ENCODE measurements at regions not wholly inside any gene's neighbourhood (a gene's known extent, or its start where the extent isn't known, plus 50 kb on each side); places are given as distances from the start of the nearest gene placed in this dataset.

- TF ChIP-seq REST (IDR thresholded peaks at IDR 0.05; ENCODE audit: low read depth) = no peak
- TF ChIP-seq TCF12 (IDR thresholded peaks at IDR 0.05; ENCODE audit: low read depth) = peak; percentile 55; the same call in 1 of the 2 replicates
- peak; percentile 65; the same call in 1 of the 2 replicates for TF ChIP-seq TEAD4 (IDR thresholded peaks at IDR 0.05)
- no peak for TF ChIP-seq TAF1 (IDR thresholded peaks at IDR 0.05; ENCODE audit: low read depth)
- peak; percentile 68; the same call in 1 of the 2 replicates for TF ChIP-seq FOXM1 (IDR thresholded peaks at IDR 0.05; ENCODE audit: borderline replicate concordance, low read depth)
- TF ChIP-seq NFIC (IDR thresholded peaks at IDR 0.05) = no peak
- no peak for TF ChIP-seq ZBTB7A (IDR thresholded peaks at IDR 0.05; ENCODE audit: low read depth)
- TF ChIP-seq RAD21 (IDR thresholded peaks at IDR 0.05; ENCODE audit: low read depth) = peak; percentile 90
- TF ChIP-seq CEBPB (IDR thresholded peaks at IDR 0.05) = no peak
- TF ChIP-seq USF1 (IDR thresholded peaks at IDR 0.05) = no peak
- TF ChIP-seq EGR1 (IDR thresholded peaks at IDR 0.05) = no peak
- TF ChIP-seq EP300 (IDR thresholded peaks at IDR 0.05; ENCODE audit: borderline replicate concordance) = peak; percentile 35; the same call in 1 of the 2 replicates
- TF ChIP-seq MAX (IDR thresholded peaks at IDR 0.05) = no peak
- no peak for TF ChIP-seq CREB1 (IDR thresholded peaks at IDR 0.05; ENCODE audit: low read depth)
- no peak for TF ChIP-seq YY1 (IDR thresholded peaks at IDR 0.05; ENCODE audit: low read depth)
Observed at GRCh38 chr5:126354012-126354857, 69.0 kb upstream of the GRAMD2B start.

- TF ChIP-seq TAF1 (IDR thresholded peaks at IDR 0.05; ENCODE audit: low read depth) (no peak), TEAD4 (IDR thresholded peaks at IDR 0.05) (no peak), EP300 (IDR thresholded peaks at IDR 0.05; ENCODE audit: borderline replicate concordance) (no peak), CEBPB (IDR thresholded peaks at IDR 0.05) (0 out of 2 replicates have a peak, but pooled peaks have one; percentile 12), EGR1 (IDR thresholded peaks at IDR 0.05) (no peak), NFIC (IDR thresholded peaks at IDR 0.05) (no peak), MAX (IDR thresholded peaks at IDR 0.05) (no peak)
Observed at GRCh38 chr5:126354858-126355731, 68.1 kb upstream of the GRAMD2B start.

- TF ChIP-seq TCF12 (IDR thresholded peaks at IDR 0.05; ENCODE audit: low read depth) (no peak), MAX (IDR thresholded peaks at IDR 0.05) (no peak), TEAD4 (IDR thresholded peaks at IDR 0.05) (no peak), NFIC (IDR thresholded peaks at IDR 0.05) (no peak), USF1 (IDR thresholded peaks at IDR 0.05) (no peak), REST (IDR thresholded peaks at IDR 0.05; ENCODE audit: low read depth) (no peak), ZBTB7A (IDR thresholded peaks at IDR 0.05; ENCODE audit: low read depth) (no peak)
Observed at GRCh38 chr5:126355940-126356339, 67.3 kb upstream of the GRAMD2B start.

GRCh38 chr5:126357585-126358342, 65.4 kb upstream of the GRAMD2B start:
- no peak for TF ChIP-seq MAX (IDR thresholded peaks at IDR 0.05)

- TF ChIP-seq TEAD4 (IDR thresholded peaks at IDR 0.05) = no peak
- no peak for TF ChIP-seq TCF12 (IDR thresholded peaks at IDR 0.05; ENCODE audit: low read depth)
- TF ChIP-seq CREB1 (IDR thresholded peaks at IDR 0.05; ENCODE audit: low read depth) = no peak
- TF ChIP-seq CEBPB (IDR thresholded peaks at IDR 0.05) = no peak
- TF ChIP-seq MAX (IDR thresholded peaks at IDR 0.05) = no peak
- no peak for TF ChIP-seq ZBTB7A (IDR thresholded peaks at IDR 0.05; ENCODE audit: low read depth)
- TF ChIP-seq FOXM1 (IDR thresholded peaks at IDR 0.05; ENCODE audit: borderline replicate concordance, low read depth) = no peak
- TF ChIP-seq REST (IDR thresholded peaks at IDR 0.05; ENCODE audit: low read depth) = no peak
- no peak for TF ChIP-seq TAF1 (IDR thresholded peaks at IDR 0.05; ENCODE audit: low read depth)
- no peak for TF ChIP-seq YY1 (IDR thresholded peaks at IDR 0.05; ENCODE audit: low read depth)
- no peak for TF ChIP-seq RAD21 (IDR thresholded peaks at IDR 0.05; ENCODE audit: low read depth)
- no peak for TF ChIP-seq EP300 (IDR thresholded peaks at IDR 0.05; ENCODE audit: borderline replicate concordance)
- no peak for TF ChIP-seq USF1 (IDR thresholded peaks at IDR 0.05)
- no peak for TF ChIP-seq EGR1 (IDR thresholded peaks at IDR 0.05)
- TF ChIP-seq NFIC (IDR thresholded peaks at IDR 0.05) = no peak
Observed at GRCh38 chr5:126358525-126358924, 64.7 kb upstream of the GRAMD2B start.
